H9 (cell line): ENCODE measurements at regions not wholly inside any gene's neighbourhood (a gene's known extent, or its start where the extent isn't known, plus 50 kb on each side); places are given as distances from the start of the nearest gene placed in this dataset.

Source experiments
- DNase-seq: peaks from one replicate; pipeline ENCODE4 v3.0.0-alpha.2; 2017
- H2AFZ ChIP-seq: one replicate; pipeline ENCODE4 v1.6.1; 2013; ENCODE audit warnings: mild to moderate bottlenecking, low read length, control low read depth, moderate library complexity
- H2AK5ac ChIP-seq: 2 replicates; pipeline ENCODE4 v1.6.1; 2013; ENCODE audit warnings: low read length, control low read depth, mixed read lengths; ENCODE audit not compliant: insufficient read length
- H2BK120ac ChIP-seq: one replicate; pipeline ENCODE4 v1.6.1; 2013; ENCODE audit warnings: low read depth, mild to moderate bottlenecking, low read length, control low read depth, inconsistent platforms; ENCODE audit not compliant: poor library complexity, severe bottlenecking
- H2BK12ac ChIP-seq: 2 replicates; pipeline ENCODE4 v1.6.1; 2013; ENCODE audit warnings: low read length, control low read depth, mixed read lengths, low read depth; ENCODE audit not compliant: insufficient read length
- H2BK15ac ChIP-seq: 2 replicates; pipeline ENCODE4 v1.6.1; 2013; ENCODE audit warnings: low read depth, low read length, control low read depth
- H2BK20ac ChIP-seq: one replicate; pipeline ENCODE4 v1.6.1; 2013; ENCODE audit warnings: low read depth, mild to moderate bottlenecking, low read length, control low read depth, inconsistent platforms; ENCODE audit not compliant: poor library complexity, severe bottlenecking
- H2BK5ac ChIP-seq: 2 replicates; pipeline ENCODE4 v1.6.1; 2013; ENCODE audit warnings: low read length, control low read depth, mixed read lengths; ENCODE audit not compliant: insufficient read length
- H3K14ac ChIP-seq: 2 replicates; pipeline ENCODE4 v1.6.1; 2013; ENCODE audit warnings: low read length, control low read depth; ENCODE audit not compliant: insufficient read depth
- H3K18ac ChIP-seq: 2 replicates; pipeline ENCODE4 v1.6.1; 2013; ENCODE audit warnings: low read depth, mild to moderate bottlenecking, mixed read lengths, low read length, control low read depth; ENCODE audit not compliant: insufficient read length
- H3K23ac ChIP-seq: 2 replicates; pipeline ENCODE4 v1.6.1; 2013; ENCODE audit warnings: low read length, control low read depth, mixed read lengths, low read depth; ENCODE audit not compliant: insufficient read length
- H3K23me2 ChIP-seq: 2 replicates; pipeline ENCODE4 v1.6.1; 2013; ENCODE audit warnings: low read depth, mild to moderate bottlenecking, mixed read lengths, low read length, control low read depth; ENCODE audit not compliant: insufficient read length, poor library complexity, severe bottlenecking
- H3K27ac ChIP-seq: 2 replicates; pipeline ENCODE4 v1.5.1; 2013; ENCODE audit warnings: low read length, control low read depth, mixed read lengths, low read depth; ENCODE audit not compliant: insufficient read length
- H3K27me3 ChIP-seq: 2 replicates; pipeline ENCODE4 v1.6.1; 2013; ENCODE audit warnings: low read length, control low read depth, inconsistent platforms; ENCODE audit not compliant: insufficient read depth
- H3K4ac ChIP-seq: 2 replicates; pipeline ENCODE4 v1.6.1; 2013; ENCODE audit warnings: low read depth, mild to moderate bottlenecking, control low read depth, inconsistent platforms, low read length, moderate library complexity
- H3K4me1 ChIP-seq: 2 replicates; pipeline ENCODE4 v1.6.1; 2013; ENCODE audit warnings: low read length, control low read depth, inconsistent platforms; ENCODE audit not compliant: insufficient read depth
- H3K4me2 ChIP-seq: 2 replicates; pipeline ENCODE4 v1.6.1; 2013; ENCODE audit warnings: low read length, control low read depth, mixed read lengths; ENCODE audit not compliant: insufficient read length, insufficient read depth
- H3K56ac ChIP-seq: 2 replicates; pipeline ENCODE4 v1.6.1; 2013; ENCODE audit warnings: low read depth, mild to moderate bottlenecking, mixed read lengths, low read length, control low read depth; ENCODE audit not compliant: insufficient read length
- H3K79me1 ChIP-seq: 2 replicates; pipeline ENCODE4 v1.6.1; 2013; ENCODE audit warnings: low read depth, mild to moderate bottlenecking, moderate library complexity, low read length, control low read depth, inconsistent platforms; ENCODE audit not compliant: insufficient read depth, poor library complexity, severe bottlenecking
- H3K79me2 ChIP-seq: 2 replicates; pipeline ENCODE4 v1.6.1; 2013; ENCODE audit warnings: low read length, control low read depth, inconsistent platforms; ENCODE audit not compliant: insufficient read depth
- H3K9ac ChIP-seq: 2 replicates; pipeline ENCODE4 v1.6.1; 2013; ENCODE audit warnings: low read length, control low read depth, mixed read lengths; ENCODE audit not compliant: insufficient read length; ENCODE audit errors: extremely low read depth
- H3K9me3 ChIP-seq: one replicate; pipeline ENCODE4 v1.6.1; 2013; ENCODE audit warnings: low read depth, low read length, inconsistent platforms; ENCODE audit not compliant: control insufficient read depth
- H3T11ph ChIP-seq: one replicate; pipeline ENCODE4 v1.6.1; 2013; ENCODE audit warnings: mild to moderate bottlenecking, low read length, control low read depth, inconsistent platforms
- H4K20me1 ChIP-seq: one replicate; pipeline ENCODE4 v1.6.1; 2013; ENCODE audit not compliant: control insufficient read depth, insufficient read length, insufficient read depth
- H4K5ac ChIP-seq: 2 replicates; pipeline ENCODE4 v1.6.1; 2013; ENCODE audit warnings: low read depth, mild to moderate bottlenecking, mixed read lengths, low read length, control low read depth; ENCODE audit not compliant: insufficient read length
- H4K8ac ChIP-seq: replicated peaks from 2 replicates; pipeline ENCODE4 v1.6.1; 2013; ENCODE audit warnings: low read length, control low read depth, mixed read lengths, low read depth; ENCODE audit not compliant: insufficient read length
- H4K91ac ChIP-seq: 2 replicates; pipeline ENCODE4 v1.6.1; 2013; ENCODE audit warnings: low read depth, mild to moderate bottlenecking, moderate library complexity, mixed read lengths, low read length, control low read depth; ENCODE audit not compliant: insufficient read length
- H3K27ac Mint-ChIP-seq, 3 experiments: 2 replicates in 2 of 3; 3 replicates in 1 of 3; pipeline ENCODE4 v1.8.0; 2020 to 2021; ENCODE audit warnings: mixed read lengths in 3 of 3, mild to moderate bottlenecking in 1 of 3, moderate library complexity in 1 of 3
- H3K27me3 Mint-ChIP-seq: 2 replicates; pipeline ENCODE4 v1.8.0; 2021; ENCODE audit warnings: low read depth, mild to moderate bottlenecking, moderate library complexity, mixed read lengths
- H3K36me3 Mint-ChIP-seq, 3 experiments: 2 replicates in 2 of 3; 3 replicates in 1 of 3; pipeline ENCODE4 v1.8.0; 2020 to 2021; ENCODE audit warnings: low read depth in 3 of 3, mixed read lengths in 3 of 3; ENCODE audit not compliant: insufficient read depth in 1 of 3
- H3K4me1 Mint-ChIP-seq, 2 experiments: 2 replicates each; pipeline ENCODE4 v1.8.0; 2020; ENCODE audit warnings: mixed read lengths in 2 of 2
- H3K4me3 Mint-ChIP-seq, 2 experiments: 2 replicates in 1 of 2; 3 replicates in 1 of 2; pipeline ENCODE4 v1.8.0; 2020 to 2021; ENCODE audit warnings: mild to moderate bottlenecking in 2 of 2, mixed read lengths in 2 of 2, moderate library complexity in 1 of 2
- H3K9me3 Mint-ChIP-seq, 2 experiments: 2 replicates in 1 of 2; 3 replicates in 1 of 2; pipeline ENCODE4 v1.8.0; 2020; ENCODE audit warnings: mild to moderate bottlenecking in 2 of 2, mixed read lengths in 2 of 2, moderate library complexity in 1 of 2
- WGBS: extraction: QIAGEN DNeasy Blood & Tissue Kit; methylation state at CpG from one replicate; pipeline ENCODE4 v1.1.7; 2013; ENCODE audit warnings: missing lambda C conversion rate, low lambda C conversion rate, mixed read lengths; ENCODE audit not compliant: insufficient read length; ENCODE audit errors: extremely low coverage; 5-methylcytosine and 5-hydroxymethylcytosine counted together
- TF ChIP-seq, protein P1 (sequence below): fragments of 200-600 bp; sonication (generic); conservative IDR thresholded peaks from 3 replicates; pipeline ENCODE4 v1.8.0; 2021; ENCODE audit warnings: antibody characterized with exemption, mild to moderate bottlenecking

- H4K5ac ChIP-seq = no peak overlapping the region
- H3K14ac ChIP-seq = no peak overlapping the region
- no CpG with 5 or more reads among the region's 4 CpGs for WGBS
- H3K4me2 ChIP-seq = no peak overlapping the region
- H3K18ac ChIP-seq = no peak overlapping the region
- no peaks in the 10 kb centered on the region for H3K79me2 ChIP-seq
- H4K91ac ChIP-seq = no peak overlapping the region
- H3K27ac Mint-ChIP-seq = peak overlapping the region in 1 of 3 experiments; percentile 68; a peak in 1 of 7 replicates
- no peaks in the 10 kb centered on the region for H4K20me1 ChIP-seq
- H3K23me2 ChIP-seq = no peaks in the 10 kb centered on the region
- no peaks in the 10 kb centered on the region for H3K4me1 ChIP-seq
- no peak overlapping the region for H3K4ac ChIP-seq
- no peaks in the 10 kb centered on the region for H3K9me3 ChIP-seq
- H4K8ac ChIP-seq = no peak overlapping the region
- H3K56ac ChIP-seq = no peak overlapping the region
- no peak overlapping the region for H2BK12ac ChIP-seq
- H2AK5ac ChIP-seq = no peak overlapping the region
- no peaks in the 10 kb centered on the region for H3K79me1 ChIP-seq
- H3K9ac ChIP-seq = no peak overlapping the region
- H3K4me3 Mint-ChIP-seq = no peak overlapping the region
- H2AFZ ChIP-seq = no peak overlapping the region
- H3K36me3 Mint-ChIP-seq = no peaks in the 10 kb centered on the region
- no peak overlapping the region for H3K27ac ChIP-seq
- no peak overlapping the region for H2BK5ac ChIP-seq
- peaks cover 2% of the 10 kb centered on the region; the same call in 1 of the 2 replicates for H3K27me3 Mint-ChIP-seq
- DNase-seq = no peak
- no peak overlapping the region for H3T11ph ChIP-seq
- no peak overlapping the region for H2BK20ac ChIP-seq
- H3K4me1 Mint-ChIP-seq = peaks cover 0 to 6% of the 10 kb centered on the region in 2 experiments; a peak in 2 of 4 replicates
- TF ChIP-seq, protein P1, sequence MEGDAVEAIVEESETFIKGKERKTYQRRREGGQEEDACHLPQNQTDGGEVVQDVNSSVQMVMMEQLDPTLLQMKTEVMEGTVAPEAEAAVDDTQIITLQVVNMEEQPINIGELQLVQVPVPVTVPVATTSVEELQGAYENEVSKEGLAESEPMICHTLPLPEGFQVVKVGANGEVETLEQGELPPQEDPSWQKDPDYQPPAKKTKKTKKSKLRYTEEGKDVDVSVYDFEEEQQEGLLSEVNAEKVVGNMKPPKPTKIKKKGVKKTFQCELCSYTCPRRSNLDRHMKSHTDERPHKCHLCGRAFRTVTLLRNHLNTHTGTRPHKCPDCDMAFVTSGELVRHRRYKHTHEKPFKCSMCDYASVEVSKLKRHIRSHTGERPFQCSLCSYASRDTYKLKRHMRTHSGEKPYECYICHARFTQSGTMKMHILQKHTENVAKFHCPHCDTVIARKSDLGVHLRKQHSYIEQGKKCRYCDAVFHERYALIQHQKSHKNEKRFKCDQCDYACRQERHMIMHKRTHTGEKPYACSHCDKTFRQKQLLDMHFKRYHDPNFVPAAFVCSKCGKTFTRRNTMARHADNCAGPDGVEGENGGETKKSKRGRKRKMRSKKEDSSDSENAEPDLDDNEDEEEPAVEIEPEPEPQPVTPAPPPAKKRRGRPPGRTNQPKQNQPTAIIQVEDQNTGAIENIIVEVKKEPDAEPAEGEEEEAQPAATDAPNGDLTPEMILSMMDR = no peak
- no peaks in the 10 kb centered on the region for H3K9me3 Mint-ChIP-seq
- no peak overlapping the region for H3K23ac ChIP-seq
- no peaks in the 10 kb centered on the region for H3K27me3 ChIP-seq
- no peak overlapping the region for H2BK15ac ChIP-seq
- no peak overlapping the region for H2BK120ac ChIP-seq
These were observed 245.9 kb downstream of the METTL4 start for GRCh38 chr18:2325308-2325849.
